GM12872 (cell line): ENCODE measurements at regions not wholly inside any gene's neighbourhood (a gene's known extent, or its start where the extent isn't known, plus 50 kb on each side); places are given as distances from the start of the nearest gene placed in this dataset.

Source experiments
- CTCF ChIP-seq: IDR thresholded peaks from 3 replicates; pipeline ENCODE4 v1.5.1; 2011; ENCODE audit warnings: low read depth, mild to moderate bottlenecking, low read length, moderate library complexity; ENCODE audit not compliant: insufficient read depth

GRCh38 chr20:25860531-25861150 is 164.0 kb upstream of the ZNF337 start:
- TF ChIP-seq CTCF: no peak

GRCh38 chr20:25859649-25860530 is 163.2 kb upstream of the ZNF337 start:
- no peak for TF ChIP-seq CTCF

GRCh38 chr20:25858495-25859425 is 162.1 kb upstream of the ZNF337 start:
- no peak for TF ChIP-seq CTCF

GRCh38 chr20:25856256-25856884 is 159.7 kb upstream of the ZNF337 start:
- TF ChIP-seq CTCF: no peak

- TF ChIP-seq CTCF: no peak
These were observed 151.6 kb upstream of the ZNF337 start for GRCh38 chr20:25848222-25848621.

GRCh38 chr20:25761596-25761995 is 64.9 kb upstream of the ZNF337 start:
- TF ChIP-seq CTCF: no peak
